ENCODE measurements at regions not wholly inside any gene's neighbourhood (a gene's known extent, or its start where the extent isn't known, plus 50 kb on each side); places are given as distances from the start of the nearest gene placed in this dataset.

GRCh38 chr6:143621876-143622605 lies 55.7 kb upstream of the PHACTR2 start:
- DNase-seq, result no peak

DNA sequence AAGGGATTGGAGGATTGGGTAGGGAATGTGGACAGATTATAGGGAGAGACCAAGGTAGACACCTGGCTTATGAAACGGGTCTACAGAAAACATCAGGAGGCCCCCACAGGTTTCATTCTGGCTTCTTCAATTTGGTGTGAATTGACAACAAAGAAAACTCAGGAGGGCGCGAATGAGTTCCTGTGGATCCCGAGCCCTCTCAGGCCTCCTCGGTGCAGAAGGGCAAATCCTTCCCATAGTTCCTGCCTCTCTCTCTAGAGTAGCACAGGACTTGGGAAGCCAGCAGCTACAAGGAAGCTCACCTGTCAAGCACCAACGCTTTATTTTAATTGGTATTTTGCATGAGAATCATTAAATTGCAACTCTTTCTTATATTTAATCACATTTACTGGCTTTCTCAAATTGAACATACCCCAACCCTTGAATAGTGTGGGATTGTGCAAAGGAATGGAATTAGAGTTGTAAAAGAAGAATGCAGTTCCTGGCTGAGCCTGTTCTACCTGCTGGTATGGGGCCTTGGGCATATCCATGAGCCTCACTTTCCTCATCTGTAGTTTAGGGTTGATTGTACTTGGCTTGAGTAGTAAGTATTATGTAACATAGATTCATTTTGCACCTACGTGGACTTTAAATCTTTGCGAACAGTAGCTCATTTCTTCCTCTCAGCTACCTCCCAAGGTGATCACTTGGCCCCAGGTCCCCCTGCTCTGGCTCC lies 56.4 kb upstream of the PHACTR2 start:
- DNase-seq, result no peak

DNA sequence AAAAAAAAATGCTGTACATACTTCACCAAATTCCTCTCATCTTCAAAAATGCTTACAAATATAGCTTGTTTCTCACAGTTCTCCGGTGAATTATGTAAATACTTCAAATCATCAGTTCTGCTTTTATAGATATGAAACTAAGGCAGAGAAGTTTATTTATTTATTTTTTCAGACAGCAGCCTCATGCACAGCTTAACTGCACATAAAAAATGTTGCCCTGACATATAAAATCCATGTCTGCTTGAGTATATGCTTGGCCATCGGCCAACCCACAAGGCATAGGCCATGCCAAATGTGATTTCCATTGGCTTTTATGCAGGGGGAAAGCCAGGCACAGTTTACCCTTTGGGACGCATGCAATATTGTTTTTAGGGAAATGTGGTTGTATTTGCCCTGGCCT lies 57.3 kb upstream of the PHACTR2 start:
- no peak for DNase-seq

- DNase-seq, result no peak
Observed at GRCh38 chr6:143619824-143620401, 57.9 kb upstream of the PHACTR2 start.

GRCh38 chr6:143616741-143617140 lies 61.0 kb upstream of the PHACTR2 start:
- DNase-seq, result no peak

DNA sequence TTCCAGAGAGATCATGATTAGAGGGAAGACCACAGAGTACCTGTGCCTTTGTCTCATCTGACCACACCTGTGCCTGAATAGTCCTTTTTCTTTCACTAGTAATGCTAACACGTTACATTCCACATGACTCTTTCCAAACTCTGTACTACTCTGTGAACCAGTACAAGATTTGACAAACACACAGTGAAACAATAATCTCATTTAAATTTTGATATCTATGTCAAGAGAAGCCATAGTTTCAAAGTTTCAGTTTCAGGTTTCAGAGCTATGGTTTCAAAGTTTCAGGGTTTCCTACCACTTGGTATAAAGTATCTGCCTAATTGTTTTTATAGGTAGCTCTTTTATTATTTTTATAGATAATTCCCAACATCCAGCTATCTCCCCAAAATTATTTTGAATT lies 62.0 kb upstream of the PHACTR2 start:
- DNase-seq, result no peak

- DNase-seq, result no peak
Observed at GRCh38 chr6:143614235-143614634, 63.5 kb upstream of the PHACTR2 start.

- no peak for DNase-seq
Observed at GRCh38 chr6:143613749-143614148, 64.0 kb upstream of the PHACTR2 start.

GRCh38 chr6:143612186-143612585 lies 65.6 kb upstream of the PHACTR2 start:
- no peak for DNase-seq

DNA sequence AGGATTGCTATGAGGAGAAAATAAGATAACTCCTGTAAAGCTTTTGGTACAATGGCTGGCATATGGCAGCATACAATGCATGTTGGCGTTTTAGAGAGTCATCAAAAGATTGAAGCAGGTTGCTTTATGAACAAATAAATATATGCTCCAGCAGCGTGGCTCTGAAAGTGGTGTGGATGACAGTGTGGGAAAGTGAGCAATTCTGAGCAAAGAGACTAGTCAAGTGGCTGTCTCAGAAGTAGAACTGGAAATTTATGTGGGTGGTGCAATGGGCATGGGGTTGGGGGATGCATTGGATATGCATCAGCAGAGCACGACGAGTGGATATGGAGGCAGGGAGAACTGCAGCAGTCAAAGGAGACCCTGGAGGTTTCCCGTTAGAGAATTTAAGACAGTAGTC lies 66.2 kb upstream of the PHACTR2 start:
- DNase-seq, result no peak

- no peak for DNase-seq
Observed at GRCh38 chr6:143609972-143610371, 67.8 kb upstream of the PHACTR2 start.

- no peak for DNase-seq
Observed at GRCh38 chr6:143609501-143609900, 68.3 kb upstream of the PHACTR2 start.

- DNase-seq, result no peak
Observed at GRCh38 chr6:143608906-143609305, 68.9 kb upstream of the PHACTR2 start.

- DNase-seq, result no peak
Observed at GRCh38 chr6:143607974-143608373, 69.8 kb upstream of the PHACTR2 start.

- DNase-seq, result no peak
Observed at GRCh38 chr6:143607168-143607567, 70.6 kb upstream of the PHACTR2 start.

GRCh38 chr6:143605906-143606521 lies 71.8 kb upstream of the PHACTR2 start:
- no peak for DNase-seq

GRCh38 chr6:143603455-143603854 lies 74.3 kb upstream of the PHACTR2 start:
- DNase-seq, result no peak

- no peak for DNase-seq
Observed at GRCh38 chr6:143601504-143601903, 76.3 kb upstream of the PHACTR2 start.

DNA sequence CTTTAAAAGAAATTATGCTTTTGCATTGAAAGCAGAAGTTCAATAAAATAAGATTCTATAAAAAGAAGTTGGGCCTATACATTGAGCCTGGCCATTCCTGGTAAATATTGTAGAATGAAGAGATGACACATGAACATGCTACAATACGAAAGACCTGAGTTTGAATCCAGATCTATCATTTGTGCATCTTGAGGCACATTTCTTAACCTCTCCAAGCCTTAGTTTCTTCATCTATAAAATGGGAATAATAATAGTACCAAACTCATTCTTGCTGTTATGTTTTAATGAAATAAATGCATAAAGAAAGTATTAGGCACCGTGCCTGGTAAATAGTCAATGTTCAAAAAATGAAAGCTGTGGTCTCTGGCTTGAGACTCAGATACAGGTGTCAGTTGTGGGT lies 76.9 kb upstream of the PHACTR2 start:
- no peak for DNase-seq

- no peak for DNase-seq
Observed at GRCh38 chr6:143598466-143599080, 79.2 kb upstream of the PHACTR2 start.

- DNase-seq, result no peak
Observed at GRCh38 chr6:143596866-143597265, 80.9 kb upstream of the PHACTR2 start.

DNA sequence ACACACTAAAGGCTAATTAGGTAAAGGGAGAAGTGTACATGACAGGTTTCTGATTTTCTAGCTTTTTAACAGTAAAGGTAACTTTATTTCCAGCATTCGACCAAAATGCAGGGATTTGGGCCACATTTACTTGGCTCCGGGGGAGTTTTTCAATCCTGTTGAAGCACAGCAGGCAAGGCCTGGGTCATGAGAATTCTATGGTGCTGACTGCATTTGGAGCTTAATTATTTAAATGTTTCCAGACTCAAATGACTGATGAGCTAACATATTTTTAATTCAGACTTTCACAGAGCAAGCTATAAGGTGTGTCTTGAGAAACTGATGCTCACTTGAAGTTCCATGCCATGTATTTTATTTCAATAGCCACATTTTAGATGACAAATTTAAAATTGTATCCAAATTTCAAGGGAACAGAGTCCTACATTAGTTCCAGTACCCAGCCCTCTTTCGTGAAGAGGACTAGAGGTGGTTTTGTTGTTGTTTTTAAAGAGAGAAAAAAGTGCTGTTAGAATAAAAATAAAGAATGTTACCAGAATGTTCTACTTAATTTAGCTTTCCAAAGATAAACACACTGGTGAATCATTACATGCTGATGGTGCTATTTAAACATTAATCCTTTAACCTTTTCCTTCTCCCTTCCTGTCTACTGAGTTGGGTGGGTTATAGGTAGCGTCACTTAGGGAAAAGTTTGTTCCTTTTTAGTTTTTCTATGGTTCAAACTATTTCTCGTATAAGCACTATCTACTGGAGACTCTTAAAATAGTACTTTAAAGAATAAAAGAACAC lies 82.3 kb upstream of the PHACTR2 start:
- DNase-seq, result no peak

GRCh38 chr6:143594647-143595046 lies 83.1 kb upstream of the PHACTR2 start:
- no peak for DNase-seq
